Right ventricle myocardium inferior (tissue), 1 donor: ENCODE measurements at regions not wholly inside any gene's neighbourhood (a gene's known extent, or its start where the extent isn't known, plus 50 kb on each side); places are given as distances from the start of the nearest gene placed in this dataset.

Experiments used
- ATAC-seq: fragments of 200-7000 bp; cut with Tn5 transposase; one replicate; pipeline ENCODE4 v1.9.1; 2020; ENCODE audit warnings: mild to moderate bottlenecking, moderate library complexity
- DNase-seq: peaks from one replicate; pipeline ENCODE4 v3.0.0; 2021; ENCODE audit errors: missing footprints
- intact Hi-C: fragments of 100-400 bp; cut with DNase I; formaldehyde crosslinking; loops from one replicate; pipeline ENCODE4 v1.11.0; 2022
- donor health status: DM: no; HTN: yes; CAD: no; lungs with severe emphysema.

DNA sequence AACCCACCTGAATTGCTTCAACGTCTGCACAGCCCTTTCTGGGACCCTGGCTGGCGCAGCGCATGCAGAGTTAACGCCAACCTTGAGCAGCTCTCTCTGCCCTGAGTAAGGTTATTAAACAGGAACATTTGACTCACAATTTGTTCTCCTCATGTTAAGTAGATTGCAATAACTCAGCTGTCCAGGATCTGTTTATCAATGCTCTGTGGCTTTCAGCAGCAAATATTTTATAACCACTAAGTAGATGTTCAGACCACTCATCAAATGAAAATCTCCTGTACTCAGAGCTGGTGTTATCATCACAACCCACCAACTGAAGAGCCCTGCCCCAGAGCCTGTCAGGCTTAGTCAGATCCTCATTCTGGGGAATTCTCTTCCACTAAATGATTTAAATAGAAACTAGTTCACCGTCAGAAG is 403.0 kb downstream of the ZNF608 start:
- intact Hi-C loops = loop anchor here (5.0 kb wide), 1 partner anchor 59 kb away; no protein-coding TSS in a partner anchor
- DNase-seq = no peak
- ATAC-seq = no peak

DNA sequence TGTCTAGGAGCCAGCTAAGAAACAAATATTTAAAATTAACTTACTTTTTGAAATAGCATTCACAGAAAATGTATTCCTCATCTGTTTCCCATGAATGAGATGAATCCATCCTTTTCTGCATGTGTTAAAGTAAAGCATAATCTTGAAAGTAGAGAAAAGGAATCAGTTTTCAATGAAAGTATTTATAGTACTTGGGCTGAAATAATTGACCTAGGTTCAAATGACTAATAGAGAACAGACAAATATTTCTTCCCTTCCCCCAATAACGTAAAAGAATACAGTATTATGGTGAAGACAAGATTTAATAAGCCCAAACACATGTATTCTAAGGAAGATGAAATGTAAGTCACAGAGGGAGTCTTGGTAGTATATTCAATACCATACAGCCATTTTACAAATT is 403.5 kb downstream of the ZNF608 start:
- no peak for DNase-seq
- intact Hi-C loops = loop anchor here (5.0 kb wide), 1 partner anchor 59 kb away; no protein-coding TSS in a partner anchor
- no peak for ATAC-seq

DNA sequence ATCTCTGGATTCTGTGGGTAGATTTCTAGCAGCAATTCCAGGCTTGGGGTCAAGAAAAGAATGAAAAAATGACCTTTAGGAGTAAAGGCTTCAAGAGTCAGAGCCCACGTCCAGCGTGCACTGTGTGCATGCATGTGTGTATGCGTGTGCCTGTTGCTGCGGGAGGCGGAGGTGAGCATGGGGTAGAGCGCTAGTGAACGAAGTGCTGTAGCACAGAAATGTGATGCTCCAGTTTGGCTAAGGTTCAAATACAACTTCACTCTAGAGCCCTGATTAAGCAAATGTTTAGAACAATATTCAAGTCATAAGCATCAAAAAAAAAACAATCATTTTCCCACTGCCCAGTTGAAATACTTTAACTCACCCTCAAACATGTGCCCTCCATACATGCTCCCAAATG is 403.9 kb downstream of the ZNF608 start:
- ATAC-seq (no peak), DNase-seq (peak; percentile 54)
- intact Hi-C loops = loop anchor here (5.0 kb wide), 1 partner anchor 60 kb away; no protein-coding TSS in a partner anchor

DNA sequence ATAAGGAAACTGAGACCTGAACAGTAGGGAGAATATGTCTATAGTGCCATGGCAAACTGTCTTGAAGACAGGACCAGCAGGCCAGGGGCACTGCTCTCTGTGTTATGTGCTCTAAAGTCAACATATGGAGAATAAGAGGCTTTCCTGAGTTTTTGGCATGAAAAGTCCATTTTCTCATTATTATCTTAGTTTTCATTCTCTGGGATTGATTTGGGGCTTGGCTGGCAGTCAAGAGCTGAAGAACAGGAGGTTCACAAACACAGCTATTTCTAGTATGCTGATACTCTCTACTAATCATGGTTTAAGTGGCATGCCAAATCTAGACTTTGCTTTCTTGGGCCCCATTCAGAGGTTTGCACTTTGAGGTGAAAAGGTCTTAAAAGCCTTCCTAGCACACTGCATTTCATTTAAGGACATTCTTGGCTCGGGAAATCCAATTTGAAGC is 404.4 kb downstream of the ZNF608 start:
- intact Hi-C loops = loop anchor here (5.0 kb wide), 1 partner anchor 60 kb away; no protein-coding TSS in a partner anchor
- peak; percentile 80 for ATAC-seq
- DNase-seq = peak; percentile 47

DNA sequence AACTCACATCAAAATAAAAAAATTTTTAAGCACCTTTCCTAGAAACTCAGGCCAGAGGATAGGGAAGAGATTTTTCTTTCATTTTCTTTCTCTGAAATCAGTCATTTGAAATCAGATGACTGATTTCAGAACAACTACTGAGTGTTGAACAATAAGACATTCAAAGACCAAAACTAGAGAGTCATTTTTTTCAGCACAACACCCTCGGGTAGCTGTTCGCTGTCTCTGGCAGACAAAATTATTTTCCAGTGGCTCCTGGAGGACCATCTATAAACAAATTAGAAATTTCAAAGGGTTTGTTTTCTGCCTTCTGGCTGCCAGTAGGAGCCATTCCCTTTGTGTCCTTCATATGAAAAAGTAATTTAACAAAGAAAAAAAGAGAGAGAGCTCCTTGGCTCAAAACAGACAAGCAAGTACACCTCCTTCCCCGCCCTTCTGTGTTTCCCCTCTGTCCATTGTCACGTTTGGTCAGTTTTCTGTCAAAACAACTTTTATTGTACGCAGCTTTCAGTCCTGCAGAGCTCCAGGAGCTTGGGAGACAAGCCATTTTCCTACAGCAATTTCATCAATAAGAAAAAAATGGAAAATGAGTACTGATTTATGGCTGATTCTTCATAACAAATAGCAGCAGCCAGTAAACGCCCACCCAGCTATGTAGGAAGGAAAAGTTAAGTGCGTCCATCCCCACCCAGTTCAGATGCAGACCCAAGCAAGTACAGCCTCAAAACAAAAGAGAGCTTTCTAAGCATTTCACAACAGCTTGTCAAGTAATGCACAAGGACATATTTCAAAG is 405.2 kb downstream of the ZNF608 start:
- ATAC-seq = peak; percentile 38
- intact Hi-C loops = loop anchor here (5.0 kb wide), 1 partner anchor 61 kb away; no protein-coding TSS in a partner anchor
- no peak for DNase-seq

DNA sequence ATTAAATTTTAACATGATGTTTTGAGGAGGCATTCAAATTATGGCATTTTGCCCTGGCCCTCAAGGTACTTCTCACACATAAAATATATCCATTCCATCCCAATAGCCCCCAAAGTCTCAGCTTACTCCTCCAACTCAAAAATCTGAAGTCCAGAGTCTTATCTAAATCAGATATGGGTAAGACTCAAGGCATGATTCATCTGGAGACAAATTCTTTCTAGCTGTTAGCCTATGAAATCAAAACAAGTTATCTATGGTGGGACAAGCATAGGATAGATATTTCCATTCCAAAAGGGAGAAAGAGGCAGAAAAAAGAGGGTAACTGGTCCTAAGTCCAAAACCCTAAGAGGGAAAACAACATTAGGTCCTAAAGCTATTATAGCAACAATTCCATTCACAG is 408.4 kb downstream of the ZNF608 start:
- intact Hi-C loops = no loop called here
- ATAC-seq = no peak
- DNase-seq = no peak

DNA sequence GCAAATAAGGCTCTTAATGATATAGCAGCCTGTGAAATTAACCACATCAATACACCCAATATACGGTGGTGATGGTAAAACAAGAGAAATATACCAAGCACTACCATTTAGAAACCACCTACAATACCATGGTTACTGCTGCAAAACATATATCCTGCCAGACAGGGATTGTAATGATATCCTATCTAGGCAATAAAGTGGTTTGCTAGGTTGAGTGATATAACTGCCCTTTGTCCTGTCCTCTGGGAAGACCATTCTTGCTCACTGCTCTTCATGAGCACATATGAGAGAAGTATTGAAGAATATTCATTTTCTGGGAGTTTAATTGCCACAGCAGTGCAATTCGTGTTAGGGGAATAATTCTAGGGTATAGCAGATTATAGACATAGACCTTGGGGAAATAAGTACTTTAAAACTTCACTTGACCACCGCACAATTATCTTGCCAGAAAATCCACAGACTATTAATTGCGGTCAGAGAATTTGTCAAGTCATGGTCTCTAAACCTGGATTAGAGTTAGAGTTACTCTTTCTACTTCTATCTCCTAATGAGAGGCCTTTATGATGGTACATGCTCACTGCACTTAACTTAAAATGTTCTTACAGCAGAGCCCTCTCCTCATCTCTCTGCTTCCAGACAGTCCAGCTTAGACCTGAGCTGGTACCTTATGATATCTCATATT is 413.0 kb downstream of the ZNF608 start:
- no peak for DNase-seq
- intact Hi-C loops = no loop called here
- no peak for ATAC-seq

DNA sequence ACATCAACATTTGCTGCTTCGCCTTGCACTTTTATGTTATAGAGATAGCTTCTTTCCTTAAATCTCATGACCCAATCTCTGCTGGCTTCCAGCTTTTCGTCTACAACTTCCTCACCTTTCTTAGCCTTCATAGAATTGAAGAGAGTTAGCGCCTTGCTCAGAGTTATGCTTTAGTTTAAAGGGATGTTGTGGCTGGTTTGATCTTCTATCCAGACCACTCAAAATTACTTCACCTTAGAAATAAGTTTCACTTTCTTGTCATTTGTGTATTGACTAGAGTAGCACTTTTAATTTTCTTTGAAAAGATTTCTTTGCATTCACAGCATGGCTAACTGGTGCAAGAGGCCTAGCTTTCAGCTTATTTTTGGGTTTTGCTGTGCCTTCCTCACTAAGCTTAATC is 414.2 kb downstream of the ZNF608 start:
- no peak for DNase-seq
- intact Hi-C loops = no loop called here
- ATAC-seq = no peak

DNA sequence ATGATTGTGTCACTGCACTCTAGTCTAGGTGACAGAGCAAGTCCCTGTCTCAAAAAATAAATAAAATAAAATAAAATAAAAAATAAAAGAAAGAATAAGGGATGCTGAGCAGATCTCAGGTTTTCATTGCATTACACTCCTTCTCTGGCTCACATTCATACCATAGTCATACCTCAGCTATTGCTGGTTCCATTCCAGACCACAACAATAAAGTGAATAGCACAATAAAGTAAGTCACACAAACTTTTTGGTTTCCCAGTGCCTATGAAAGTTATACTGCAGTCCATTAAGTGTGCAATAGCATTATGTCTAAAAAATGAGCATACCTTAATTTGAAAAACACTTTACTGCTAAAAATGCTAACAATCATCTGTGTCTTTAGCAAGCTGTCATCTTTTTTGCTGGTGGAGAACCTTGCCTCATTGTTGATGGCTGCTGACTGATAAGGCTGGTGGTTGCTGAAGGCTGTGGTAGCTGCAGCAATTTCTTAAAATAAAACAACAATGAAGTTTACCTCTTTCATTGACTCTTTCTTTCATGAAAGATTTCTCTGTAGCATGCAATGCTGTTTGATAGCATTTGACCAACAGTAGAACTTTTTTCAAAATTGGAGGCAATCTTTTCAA is 415.7 kb downstream of the ZNF608 start:
- DNase-seq = no peak
- intact Hi-C loops = no loop called here

DNA sequence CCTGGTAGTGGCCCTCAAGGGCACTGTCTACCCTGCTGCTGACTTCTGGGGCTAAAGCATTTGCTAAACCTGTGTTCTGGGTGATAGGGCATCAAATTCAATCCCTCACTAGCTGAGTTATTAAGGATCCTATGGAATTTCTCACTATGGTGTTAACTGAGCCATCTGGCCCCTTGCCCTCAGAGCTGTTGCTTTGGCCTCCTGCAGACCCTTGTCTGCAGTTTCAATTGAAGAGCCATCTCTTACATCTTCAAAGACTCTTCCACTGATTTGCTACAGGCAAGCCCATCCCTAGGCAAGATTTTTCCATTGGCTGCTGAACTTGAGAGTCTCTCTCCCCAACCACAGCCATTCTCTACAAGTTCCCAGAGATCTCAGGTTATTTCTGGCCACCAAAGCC is 418.2 kb downstream of the ZNF608 start:
- intact Hi-C loops = no loop called here
- DNase-seq (no peak), ATAC-seq (no peak)

More for the DNA sequence above, 415.7 kb downstream of the ZNF608 start:
- no peak for ATAC-seq

DNA sequence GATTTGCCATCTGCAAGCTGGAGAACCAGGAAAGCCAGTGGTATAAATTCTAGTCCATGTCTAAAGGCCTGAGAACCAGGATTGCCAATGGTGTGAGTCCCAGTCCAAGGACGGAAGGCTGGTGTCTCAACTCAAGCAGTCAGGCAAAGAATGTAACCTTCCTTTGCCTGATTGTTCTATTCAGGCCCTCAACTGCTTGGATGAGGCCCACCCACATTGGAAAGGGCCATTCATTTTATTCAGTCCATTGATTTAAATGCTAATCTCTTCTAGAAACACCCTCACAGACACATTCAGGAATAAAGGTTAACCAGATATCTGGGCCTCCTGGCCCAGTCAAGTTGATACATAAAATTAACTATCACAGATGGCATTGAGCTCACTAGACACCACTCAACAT is 427.8 kb downstream of the ZNF608 start:
- intact Hi-C loops = no loop called here
- DNase-seq (no peak), ATAC-seq (no peak)

DNA sequence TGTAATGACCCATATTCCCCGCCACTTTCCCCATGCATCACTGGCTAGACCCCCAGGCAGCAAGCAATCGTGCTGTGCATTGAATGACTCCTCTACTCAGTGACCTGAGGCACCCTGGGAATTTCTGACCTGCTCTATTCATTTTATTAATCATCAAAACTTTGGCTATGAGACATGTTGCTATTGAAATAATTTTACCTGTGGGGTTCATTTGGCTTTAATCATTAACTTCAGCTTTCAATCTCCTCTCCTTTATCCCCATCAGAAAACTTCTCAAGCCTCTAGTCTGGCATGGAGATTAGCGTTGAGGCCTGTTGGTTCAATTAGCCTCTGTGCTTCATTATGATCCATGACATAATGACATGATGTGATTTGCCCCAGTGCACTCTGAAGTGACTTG is 429.0 kb downstream of the ZNF608 start:
- ATAC-seq (no peak), DNase-seq (no peak)
- intact Hi-C loops = no loop called here

DNA sequence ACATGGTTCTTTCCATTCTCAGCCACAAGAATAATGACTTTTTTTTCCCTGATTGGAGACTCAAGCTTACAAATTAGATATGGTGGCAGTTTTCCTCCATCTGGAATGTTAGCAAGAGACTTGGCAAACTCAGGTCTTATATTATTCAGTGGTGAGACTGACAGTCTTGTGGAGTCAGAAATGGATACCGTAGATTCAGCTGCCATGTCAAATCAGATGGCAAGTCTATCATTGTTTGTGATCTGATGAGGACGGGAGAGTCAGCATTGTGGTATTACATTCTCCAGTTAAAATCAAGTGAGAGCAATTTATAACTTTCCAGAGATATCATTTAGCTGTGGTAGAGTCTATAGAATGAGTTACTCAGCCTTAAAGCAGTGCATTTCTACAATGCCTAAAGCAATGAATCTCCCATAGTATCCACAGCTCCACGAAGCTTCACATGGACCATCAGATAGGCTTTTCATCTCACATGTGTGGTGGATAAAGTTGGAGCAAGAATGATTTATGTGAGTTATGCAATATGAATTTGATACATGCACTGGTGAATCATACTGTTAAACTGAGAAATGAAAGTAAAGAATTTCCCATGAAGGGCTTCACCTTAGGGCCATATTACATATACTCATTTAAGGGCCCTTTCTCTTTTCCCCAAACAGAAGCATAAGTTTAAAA is 430.6 kb downstream of the ZNF608 start:
- ATAC-seq = no peak
- intact Hi-C loops = no loop called here

DNA sequence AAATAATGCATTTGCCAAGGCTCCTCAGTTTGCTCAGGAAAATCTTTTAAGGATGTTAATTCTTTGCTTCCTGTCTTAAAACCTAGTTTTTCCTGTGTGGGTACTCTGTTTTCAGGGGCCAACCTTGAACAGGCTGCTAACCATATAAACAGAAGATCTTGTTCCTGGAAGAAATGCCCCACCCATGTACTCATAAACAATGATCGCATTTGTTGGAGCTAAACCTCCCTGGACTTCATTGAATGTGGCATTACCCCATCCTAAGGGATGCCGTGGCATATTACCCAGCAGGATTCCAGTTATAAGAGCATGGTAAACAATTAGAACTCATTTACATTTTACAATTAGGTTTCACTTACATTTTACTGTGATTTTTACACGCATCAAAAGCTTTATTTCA is 436.0 kb downstream of the ZNF608 start:
- ATAC-seq (no peak), DNase-seq (no peak)
- intact Hi-C loops = no loop called here

More for the DNA sequence above, 430.6 kb downstream of the ZNF608 start:
- DNase-seq = no peak

DNA sequence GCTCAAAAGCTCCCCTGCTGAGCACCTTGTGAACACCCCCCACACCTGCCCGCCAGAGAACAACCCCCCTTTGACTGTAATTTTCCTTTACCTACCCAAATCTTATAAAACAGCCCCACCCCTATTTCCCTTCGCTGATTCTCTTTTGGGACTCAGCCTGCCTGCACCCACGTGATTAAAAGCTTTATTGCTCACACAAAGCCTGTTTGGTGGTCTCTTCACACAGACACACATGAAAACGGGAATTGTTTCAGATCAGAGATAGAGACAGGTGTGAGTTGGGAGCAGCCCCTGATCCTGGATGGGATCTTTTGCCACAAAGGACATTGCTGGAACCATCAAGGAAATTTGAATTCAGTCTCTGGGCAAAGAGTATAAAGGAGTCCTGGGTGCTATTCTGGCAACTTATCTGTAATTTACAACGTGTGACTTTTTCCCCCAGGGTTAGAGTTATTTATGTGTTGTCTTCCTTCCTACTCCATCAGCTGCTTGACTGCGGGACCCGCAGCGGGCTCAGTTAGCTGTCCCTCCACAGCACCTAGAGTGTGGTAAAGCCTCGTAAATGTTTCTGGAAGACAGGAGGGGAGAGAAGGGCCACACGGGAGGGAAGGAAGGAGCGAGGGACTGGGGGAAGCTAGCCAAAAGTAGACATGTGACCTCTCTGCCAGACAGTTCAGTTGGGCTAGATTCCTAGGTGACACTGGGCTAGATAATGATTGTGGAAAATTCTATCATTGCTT is 437.0 kb downstream of the ZNF608 start:
- intact Hi-C loops = no loop called here
- ATAC-seq (peak; percentile 44), DNase-seq (no peak)

DNA sequence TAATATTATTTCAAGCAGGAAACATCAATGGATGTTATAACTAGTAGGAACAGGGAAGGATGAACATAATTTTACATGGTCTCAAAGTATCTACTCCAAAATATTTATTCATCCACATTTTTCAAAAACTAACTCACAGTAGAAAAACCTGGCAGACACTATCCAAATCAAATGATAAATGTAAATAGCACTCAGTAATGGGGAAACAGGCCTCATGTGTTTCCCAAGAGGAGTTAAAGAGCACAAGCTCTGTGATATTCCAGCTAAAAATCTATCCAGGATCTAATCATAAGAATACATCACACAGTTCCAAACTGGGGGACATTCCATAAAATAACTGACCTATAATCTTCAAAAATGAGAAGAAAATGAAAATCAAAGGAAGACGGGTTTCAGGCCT is 443.1 kb downstream of the ZNF608 start:
- no peak for ATAC-seq
- intact Hi-C loops = no loop called here
- no peak for DNase-seq

DNA sequence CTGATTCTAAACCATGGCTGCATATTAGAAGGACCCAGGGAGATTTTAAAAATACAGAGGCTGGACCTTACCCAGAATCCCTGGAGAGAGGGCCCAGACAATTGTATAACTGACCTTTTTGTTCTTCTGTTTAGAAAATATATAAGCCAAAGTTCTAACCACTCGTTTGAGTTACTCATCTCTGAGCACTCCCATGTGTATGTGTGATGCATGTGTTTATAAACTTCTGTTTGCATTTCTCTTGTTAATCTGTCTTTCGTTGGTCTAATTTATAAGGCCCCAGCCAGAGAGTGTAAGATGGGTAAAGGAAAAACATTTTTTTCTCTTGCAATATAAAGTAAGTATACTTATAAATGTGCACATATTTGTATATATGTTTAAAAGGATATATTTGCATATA is 443.9 kb downstream of the ZNF608 start:
- ATAC-seq (no peak), DNase-seq (no peak)
- intact Hi-C loops = no loop called here

DNA sequence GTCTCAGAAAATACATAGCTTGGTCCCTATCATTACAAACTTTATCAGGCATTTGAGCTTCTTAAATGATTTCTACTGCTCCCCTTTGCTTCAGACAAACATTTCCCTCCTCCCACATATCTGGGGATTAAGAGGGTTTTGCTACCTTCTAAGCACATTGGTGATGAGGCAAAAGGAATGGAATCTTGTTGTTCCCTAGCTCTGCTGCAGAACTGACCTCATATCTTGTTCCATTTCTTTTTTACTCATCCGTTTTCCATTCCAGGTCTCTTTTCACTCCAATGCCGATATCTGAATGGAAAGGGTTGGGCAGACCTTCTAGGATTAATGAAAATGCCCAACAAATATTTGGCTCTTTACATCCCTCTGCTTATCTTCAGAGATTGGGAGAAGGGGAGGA is 444.6 kb downstream of the ZNF608 start:
- intact Hi-C loops = no loop called here
- ATAC-seq (no peak), DNase-seq (no peak)
